Nephron progenitor cell (in vitro differentiated cells): ENCODE measurements at regions not wholly inside any gene's neighbourhood (a gene's known extent, or its start where the extent isn't known, plus 50 kb on each side); places are given as distances from the start of the nearest gene placed in this dataset.
A peak's percentile ranks its signal among the peaks of the same experiment; 100 is the strongest.

ENCODE experiments used
- DNase-seq: peaks from one replicate; pipeline ENCODE4 v3.0.0; 2021
- H3K27ac Mint-ChIP-seq: 2 replicates; pipeline ENCODE4 v1.8.0; 2021; ENCODE audit warnings: mild to moderate bottlenecking, moderate library complexity, mixed read lengths
- H3K27me3 Mint-ChIP-seq: 2 replicates; pipeline ENCODE4 v1.8.0; 2021; ENCODE audit warnings: mild to moderate bottlenecking, low read depth, mixed read lengths; ENCODE audit not compliant: poor library complexity
- H3K36me3 Mint-ChIP-seq: 2 replicates; pipeline ENCODE4 v1.8.0; 2021; ENCODE audit warnings: low read depth, mixed read lengths
- H3K4me1 Mint-ChIP-seq: 2 replicates; pipeline ENCODE4 v1.8.0; 2021; ENCODE audit warnings: mixed read lengths
- H3K4me3 Mint-ChIP-seq: 2 replicates; pipeline ENCODE4 v1.8.0; 2021; ENCODE audit warnings: mild to moderate bottlenecking, moderate library complexity, mixed read lengths
- H3K9me3 Mint-ChIP-seq: 2 replicates; pipeline ENCODE4 v1.8.0; 2021; ENCODE audit warnings: mild to moderate bottlenecking, moderate library complexity, mixed read lengths
- CTCF ChIP-seq: fragments of 200-600 bp; sonication (generic); IDR thresholded peaks from 2 replicates; pipeline ENCODE4 v1.5.0; 2021; ENCODE audit warnings: antibody characterized with exemption

- no peak for DNase-seq
- Mint-ChIP-seq H3K4me3 (no peak overlapping the region), H3K4me1 (peaks cover 42% of the 10 kb centered on the region), H3K9me3 (no peaks in the 10 kb centered on the region), H3K27me3 (peaks cover 78% of the 10 kb centered on the region), H3K36me3 (no peaks in the 10 kb centered on the region), H3K27ac (peak overlapping the region; percentile 30)
- no peak for TF ChIP-seq CTCF
Measured at GRCh38 chr6:40326714-40327421, 260.3 kb downstream of the LRFN2 start.

- peaks cover 67% of the 10 kb centered on the region for H3K27me3 Mint-ChIP-seq
- H3K36me3 Mint-ChIP-seq = no peaks in the 10 kb centered on the region
- no peak for DNase-seq
- no peak overlapping the region for H3K4me3 Mint-ChIP-seq
- H3K4me1 Mint-ChIP-seq = peaks cover 42% of the 10 kb centered on the region
- H3K27ac Mint-ChIP-seq = no peak overlapping the region
- no peak for TF ChIP-seq CTCF
- no peaks in the 10 kb centered on the region for H3K9me3 Mint-ChIP-seq
Measured at GRCh38 chr6:40325791-40326190, 261.4 kb downstream of the LRFN2 start.

GRCh38 chr6:40325041-40325440 is 262.1 kb downstream of the LRFN2 start:
- Mint-ChIP-seq H3K4me3 (no peak overlapping the region), H3K9me3 (no peaks in the 10 kb centered on the region), H3K27me3 (peaks cover 64% of the 10 kb centered on the region), H3K4me1 (peaks cover 42% of the 10 kb centered on the region), H3K27ac (no peak overlapping the region), H3K36me3 (no peaks in the 10 kb centered on the region)
- DNase-seq = no peak
- no peak for TF ChIP-seq CTCF

GRCh38 chr6:40323881-40324634 is 263.1 kb downstream of the LRFN2 start:
- Mint-ChIP-seq H3K27ac (no peak overlapping the region), H3K36me3 (no peaks in the 10 kb centered on the region), H3K9me3 (no peaks in the 10 kb centered on the region), H3K4me1 (peaks cover 42% of the 10 kb centered on the region), H3K4me3 (no peak overlapping the region), H3K27me3 (peaks cover 58% of the 10 kb centered on the region)
- no peak for DNase-seq
- no peak for TF ChIP-seq CTCF

- H3K27me3 Mint-ChIP-seq = peaks cover 48% of the 10 kb centered on the region
- H3K27ac Mint-ChIP-seq = no peak overlapping the region
- peaks cover 38% of the 10 kb centered on the region for H3K4me1 Mint-ChIP-seq
Measured at GRCh38 chr6:40322336-40322735, 264.8 kb downstream of the LRFN2 start.

More at GRCh38 chr6:40322336-40322735, 264.8 kb downstream of the LRFN2 start:
- no peak for TF ChIP-seq CTCF
- Mint-ChIP-seq H3K9me3 (peaks cover 4% of the 10 kb centered on the region), H3K36me3 (no peaks in the 10 kb centered on the region), H3K4me3 (no peak overlapping the region)
- no peak for DNase-seq
